Fibroblast of villous mesenchyme (primary cell): ENCODE measurements at regions not wholly inside any gene's neighbourhood (a gene's known extent, or its start where the extent isn't known, plus 50 kb on each side); places are given as distances from the start of the nearest gene placed in this dataset.
A peak's percentile ranks its signal among the peaks of the same experiment; 100 is the strongest.

Experiments
- DNase-seq: peaks from one replicate; pipeline ENCODE4 v3.0.0-alpha.2; 2010; ENCODE audit warnings: low read depth
- H3K4me3 ChIP-seq: 2 replicates; pipeline ENCODE4 v1.5.1; 2011; ENCODE audit warnings: low read depth, mild to moderate bottlenecking, low read length
- CTCF ChIP-seq: IDR thresholded peaks from 2 replicates; pipeline ENCODE4 v1.5.1; 2012; ENCODE audit warnings: low read depth, mild to moderate bottlenecking, low read length; ENCODE audit not compliant: insufficient read depth

GRCh38 chr10:35743351-35743750 is 101.3 kb upstream of the FZD8 start:
- no peak overlapping the region for H3K4me3 ChIP-seq
- DNase-seq: peak; percentile 52
- no peak for TF ChIP-seq CTCF

GRCh38 chr10:35739998-35740397 is 97.9 kb upstream of the FZD8 start:
- TF ChIP-seq CTCF: no peak
- DNase-seq: peak; percentile 22
- H3K4me3 ChIP-seq: no peak overlapping the region

GRCh38 chr10:35735412-35735811 is 93.3 kb upstream of the FZD8 start:
- no peak for TF ChIP-seq CTCF
- DNase-seq: peak; percentile 69
- H3K4me3 ChIP-seq: no peak overlapping the region

- TF ChIP-seq CTCF: no peak
- H3K4me3 ChIP-seq: no peak overlapping the region
- no peak for DNase-seq
Observed at GRCh38 chr10:35731828-35732227, 89.7 kb upstream of the FZD8 start.

GRCh38 chr10:35728341-35728740 is 86.2 kb upstream of the FZD8 start:
- H3K4me3 ChIP-seq: no peak overlapping the region
- no peak for TF ChIP-seq CTCF
- no peak for DNase-seq

GRCh38 chr10:35726846-35727245 is 84.8 kb upstream of the FZD8 start:
- TF ChIP-seq CTCF: no peak
- DNase-seq: no peak

GRCh38 chr10:35723992-35724391 is 81.9 kb upstream of the FZD8 start:
- no peak overlapping the region for H3K4me3 ChIP-seq
- TF ChIP-seq CTCF: no peak
- DNase-seq: no peak

More at GRCh38 chr10:35726846-35727245, 84.8 kb upstream of the FZD8 start:
- H3K4me3 ChIP-seq: no peak overlapping the region
